ENCODE measurements at regions not wholly inside any gene's neighbourhood (a gene's known extent, or its start where the extent isn't known, plus 50 kb on each side); places are given as distances from the start of the nearest gene placed in this dataset.

DNA sequence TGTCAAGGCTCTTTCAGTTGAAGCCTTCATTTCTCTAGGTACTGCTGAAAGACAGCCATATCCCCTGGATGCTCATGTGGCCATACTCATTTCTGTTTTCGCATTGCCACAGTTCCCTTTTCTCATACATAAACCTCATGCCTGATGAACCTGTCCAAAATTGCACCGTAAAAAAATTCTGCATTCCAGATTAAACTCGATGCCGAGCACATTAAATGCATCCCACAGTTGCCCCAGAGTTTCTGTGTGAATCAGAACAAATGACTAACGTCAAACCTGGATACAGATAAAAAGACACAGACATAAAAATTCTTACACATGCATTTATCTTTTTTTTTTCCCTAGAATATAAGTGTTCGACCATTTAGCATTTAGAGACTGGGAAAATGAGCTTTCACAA lies 288.2 kb downstream of the COG6 start:
- TF ChIP-seq, protein P1, sequence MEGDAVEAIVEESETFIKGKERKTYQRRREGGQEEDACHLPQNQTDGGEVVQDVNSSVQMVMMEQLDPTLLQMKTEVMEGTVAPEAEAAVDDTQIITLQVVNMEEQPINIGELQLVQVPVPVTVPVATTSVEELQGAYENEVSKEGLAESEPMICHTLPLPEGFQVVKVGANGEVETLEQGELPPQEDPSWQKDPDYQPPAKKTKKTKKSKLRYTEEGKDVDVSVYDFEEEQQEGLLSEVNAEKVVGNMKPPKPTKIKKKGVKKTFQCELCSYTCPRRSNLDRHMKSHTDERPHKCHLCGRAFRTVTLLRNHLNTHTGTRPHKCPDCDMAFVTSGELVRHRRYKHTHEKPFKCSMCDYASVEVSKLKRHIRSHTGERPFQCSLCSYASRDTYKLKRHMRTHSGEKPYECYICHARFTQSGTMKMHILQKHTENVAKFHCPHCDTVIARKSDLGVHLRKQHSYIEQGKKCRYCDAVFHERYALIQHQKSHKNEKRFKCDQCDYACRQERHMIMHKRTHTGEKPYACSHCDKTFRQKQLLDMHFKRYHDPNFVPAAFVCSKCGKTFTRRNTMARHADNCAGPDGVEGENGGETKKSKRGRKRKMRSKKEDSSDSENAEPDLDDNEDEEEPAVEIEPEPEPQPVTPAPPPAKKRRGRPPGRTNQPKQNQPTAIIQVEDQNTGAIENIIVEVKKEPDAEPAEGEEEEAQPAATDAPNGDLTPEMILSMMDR (IDR thresholded peaks at IDR 0.05; ENCODE audit: insufficient read depth, low read length, poor library complexity, severe bottlenecking): no peak

DNA sequence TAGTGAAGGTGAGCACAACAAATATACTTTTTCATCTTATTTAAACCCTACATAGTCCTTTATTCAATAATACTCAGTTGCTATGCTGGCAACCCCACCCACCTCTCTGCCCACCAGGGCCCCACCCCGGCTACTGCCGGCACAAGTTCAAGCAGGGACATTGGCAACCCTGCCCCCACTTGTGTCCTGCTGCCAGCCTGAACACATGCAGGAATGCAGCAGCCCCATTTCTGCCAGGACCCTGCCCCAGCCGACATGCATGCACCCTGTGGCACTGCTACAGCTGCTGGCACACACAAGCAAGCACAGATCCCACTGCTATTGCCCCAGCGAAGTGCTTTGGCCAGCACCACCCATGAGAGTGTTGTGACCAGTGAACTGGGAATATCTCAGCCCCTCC lies 289.8 kb downstream of the COG6 start:
- Histone ChIP-seq H3K36me3 (ENCODE audit: control insufficient read depth, insufficient read depth, low read length) (no peaks in the 10 kb centered on the region), H3K4me3 (ENCODE audit: low read depth, low read length) (no peak overlapping the region), H3K27me3 (ENCODE audit: control insufficient read depth, insufficient read depth, low read length) (no peaks in the 10 kb centered on the region)
- TF ChIP-seq, protein P1 (IDR thresholded peaks at IDR 0.05; ENCODE audit: insufficient read depth, low read length, poor library complexity, severe bottlenecking): no peak
- no peak for DNase-seq (ENCODE audit: low read depth)

More for the DNA sequence above, 288.2 kb downstream of the COG6 start:
- no peak for DNase-seq (ENCODE audit: low read depth)
- Histone ChIP-seq H3K36me3 (ENCODE audit: control insufficient read depth, insufficient read depth, low read length) (no peaks in the 10 kb centered on the region), H3K4me3 (ENCODE audit: low read depth, low read length) (no peak overlapping the region), H3K27me3 (ENCODE audit: control insufficient read depth, insufficient read depth, low read length) (no peaks in the 10 kb centered on the region)

DNA sequence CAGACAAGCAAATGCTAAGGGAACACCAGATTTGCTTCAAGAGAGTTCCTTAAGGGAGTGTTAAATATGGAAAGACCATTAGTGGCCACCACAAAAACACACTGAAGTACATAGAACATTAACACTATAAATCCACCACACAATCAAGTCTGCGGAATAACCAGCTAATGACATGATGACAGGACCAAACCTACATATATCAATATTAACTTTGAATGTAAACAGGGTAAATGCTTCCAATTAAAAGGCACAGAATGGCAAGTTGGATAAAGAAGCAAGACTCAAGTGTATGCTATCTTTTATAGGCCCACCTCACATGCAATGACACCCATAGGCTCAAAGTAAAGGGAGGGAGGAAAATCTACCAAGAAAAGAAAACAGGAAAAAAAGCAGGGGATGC lies 291.3 kb downstream of the COG6 start:
- no peaks in the 10 kb centered on the region for H3K27me3 ChIP-seq (ENCODE audit: control insufficient read depth, insufficient read depth, low read length)
- no peak overlapping the region for H3K4me3 ChIP-seq (ENCODE audit: low read depth, low read length)
- H3K36me3 ChIP-seq (ENCODE audit: control insufficient read depth, insufficient read depth, low read length): no peaks in the 10 kb centered on the region
- no peak for DNase-seq (ENCODE audit: low read depth)
- TF ChIP-seq, protein P1 (IDR thresholded peaks at IDR 0.05; ENCODE audit: insufficient read depth, low read length, poor library complexity, severe bottlenecking): no peak

DNA sequence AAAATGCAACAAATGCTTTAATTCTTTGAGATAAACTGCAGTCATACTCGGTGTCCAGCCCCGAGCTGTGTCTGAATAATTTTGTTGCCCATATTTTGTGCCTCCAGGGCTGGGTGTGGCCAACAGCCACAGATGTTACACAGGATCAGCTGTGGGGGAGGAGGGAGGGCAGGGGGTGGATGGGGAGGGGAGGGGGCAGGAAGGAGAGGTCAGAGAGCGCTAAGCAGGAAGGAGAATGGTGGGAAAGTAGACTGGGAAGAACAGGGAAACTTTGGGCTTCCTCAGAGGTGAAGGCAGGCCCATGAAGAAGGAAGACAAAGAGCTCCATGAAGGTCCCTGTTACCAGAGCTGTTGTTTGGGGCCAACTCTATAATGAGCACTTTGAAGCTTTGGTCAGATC lies 295.8 kb downstream of the COG6 start:
- Histone ChIP-seq H3K27me3 (ENCODE audit: control insufficient read depth, insufficient read depth, low read length) (no peaks in the 10 kb centered on the region), H3K36me3 (ENCODE audit: control insufficient read depth, insufficient read depth, low read length) (no peaks in the 10 kb centered on the region), H3K4me3 (ENCODE audit: low read depth, low read length) (no peak overlapping the region)
- TF ChIP-seq, protein P1 (IDR thresholded peaks at IDR 0.05; ENCODE audit: insufficient read depth, low read length, poor library complexity, severe bottlenecking): no peak
- DNase-seq (ENCODE audit: low read depth): no peak

DNA sequence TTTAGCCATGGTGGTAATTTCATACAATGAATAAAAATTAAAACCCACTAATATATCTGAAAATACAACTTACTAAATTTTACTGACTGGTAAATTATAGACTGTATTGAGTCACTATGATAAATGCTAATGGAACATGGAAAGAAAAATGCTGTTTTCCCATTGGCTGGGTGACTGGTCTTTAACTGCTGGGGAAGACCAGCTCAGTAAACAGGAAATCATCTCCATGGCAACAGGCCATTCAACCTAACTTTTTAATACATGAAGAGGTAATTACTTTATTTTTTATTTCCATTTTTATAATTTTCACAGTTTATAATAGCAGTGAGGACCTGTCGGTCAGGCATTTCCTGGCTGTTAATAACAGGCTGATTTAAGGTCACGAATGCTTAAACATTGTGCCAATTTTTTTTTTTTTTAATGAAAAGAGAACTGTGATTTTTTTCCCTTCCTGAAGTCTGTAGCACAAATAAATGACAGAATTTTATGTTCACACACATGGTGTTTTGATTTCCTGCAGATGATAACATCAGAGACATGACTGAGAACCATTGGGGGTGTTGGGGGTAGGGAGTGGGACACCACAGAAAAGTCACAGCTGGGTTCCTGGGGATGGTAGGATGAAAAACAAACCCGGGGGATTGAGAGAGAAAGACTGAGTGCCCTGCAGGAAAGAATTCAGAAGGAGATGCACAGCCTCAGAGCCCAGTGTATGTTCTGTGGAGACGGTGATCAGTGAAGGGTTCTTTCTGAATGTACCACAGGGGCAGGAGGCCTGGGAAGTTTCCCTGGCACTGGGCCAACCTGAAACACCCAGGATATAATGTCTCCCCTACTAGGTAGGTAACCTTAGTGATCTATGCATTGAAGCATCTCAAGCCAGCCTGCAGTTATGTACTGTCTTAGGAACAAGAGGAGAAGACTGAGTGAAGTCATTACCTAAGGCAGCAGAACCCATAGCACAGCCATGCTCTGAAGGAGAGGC lies 297.1 kb downstream of the COG6 start:
- Histone ChIP-seq H3K36me3 (ENCODE audit: control insufficient read depth, insufficient read depth, low read length) (no peaks in the 10 kb centered on the region), H3K4me3 (ENCODE audit: low read depth, low read length) (no peak overlapping the region), H3K27me3 (ENCODE audit: control insufficient read depth, insufficient read depth, low read length) (no peaks in the 10 kb centered on the region)
- DNase-seq (ENCODE audit: low read depth): no peak
- TF ChIP-seq, protein P1 (IDR thresholded peaks at IDR 0.05; ENCODE audit: insufficient read depth, low read length, poor library complexity, severe bottlenecking): no peak

Measured in kidney epithelial cell (primary cell).